ENCODE measurements at regions not wholly inside any gene's neighbourhood (a gene's known extent, or its start where the extent isn't known, plus 50 kb on each side); places are given as distances from the start of the nearest gene placed in this dataset.

DNA sequence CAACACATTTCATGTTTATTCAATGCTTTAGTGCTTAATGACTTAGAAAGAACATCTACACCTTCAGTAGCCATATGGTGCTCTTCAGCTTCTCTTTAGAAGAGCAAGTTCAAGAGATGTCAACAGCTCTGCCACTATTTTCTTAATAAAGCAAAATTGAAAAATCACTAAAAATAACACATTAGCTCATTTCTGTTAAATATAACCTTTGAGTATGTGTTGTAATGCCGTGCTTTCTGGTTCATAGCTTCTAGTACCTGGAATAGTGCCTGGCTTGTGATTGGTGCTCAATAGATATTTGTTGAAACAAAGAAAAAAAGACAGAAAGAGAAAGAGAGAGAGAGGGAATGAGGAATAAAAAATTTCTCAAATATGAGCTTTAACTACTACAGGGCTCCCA is 349.8 kb upstream of the SPRED2 start (continued):
- TF ChIP-seq, protein P1, sequence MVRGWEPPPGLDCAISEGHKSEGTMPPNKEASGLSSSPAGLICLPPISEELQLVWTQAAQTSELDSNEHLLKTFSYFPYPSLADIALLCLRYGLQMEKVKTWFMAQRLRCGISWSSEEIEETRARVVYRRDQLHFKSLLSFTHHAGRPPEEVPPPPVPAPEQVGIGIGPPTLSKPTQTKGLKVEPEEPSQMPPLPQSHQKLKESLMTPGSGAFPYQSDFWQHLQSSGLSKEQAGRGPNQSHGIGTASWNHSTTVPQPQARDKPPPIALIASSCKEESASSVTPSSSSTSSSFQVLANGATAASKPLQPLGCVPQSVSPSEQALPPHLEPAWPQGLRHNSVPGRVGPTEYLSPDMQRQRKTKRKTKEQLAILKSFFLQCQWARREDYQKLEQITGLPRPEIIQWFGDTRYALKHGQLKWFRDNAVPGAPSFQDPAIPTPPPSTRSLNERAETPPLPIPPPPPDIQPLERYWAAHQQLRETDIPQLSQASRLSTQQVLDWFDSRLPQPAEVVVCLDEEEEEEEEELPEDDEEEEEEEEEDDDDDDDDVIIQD (CRISPR knock-in tag; IDR thresholded peaks at IDR 0.05; ENCODE audit: low read depth): no peak
- TF ChIP-seq ZNF124 (CRISPR knock-in tag; IDR thresholded peaks at IDR 0.05) (no peak), PRPF4 (IDR thresholded peaks at IDR 0.05; ENCODE audit: low read depth, low read length, poor library complexity, severe bottlenecking) (no peak)

GRCh38 chr2:65781756-65782155 is 349.4 kb upstream of the SPRED2 start:
- no peak for ATAC-seq
- FAIRE-seq: no peak
- no peak overlapping the region for H3K4me3 ChIP-seq (replicated peaks in 1 of 3; ENCODE audit: insufficient read depth in 1 of 3, low read depth in 2 of 3, low read length in 3 of 3)
- CTCF ChIA-PET (ENCODE audit: low intra/inter-chr PET ratio, low total read pairs): no interaction called here
- no peaks in the 10 kb centered on the region for H3K36me3 ChIP-seq (replicated peaks in 1 of 2; ENCODE audit: control insufficient read depth in 1 of 2, insufficient read depth in 2 of 2, low read length in 2 of 2)
- no peak overlapping the region for H2AFZ ChIP-seq (ENCODE audit: low read length)
- no peaks in the 10 kb centered on the region for H3K4me1 ChIP-seq (ENCODE audit: insufficient read depth, low read length)
- peaks cover 1 to 3% of the 10 kb centered on the region in 2 experiments; a peak in 3 of 5 replicates for H3K27me3 ChIP-seq (ENCODE audit: control insufficient read depth in 1 of 2, insufficient read depth in 2 of 2, low read length in 2 of 2)
- in situ Hi-C loops (cut with HindIII; ENCODE audit: extremely low pct_ligation_motif_present, low pct_unique_long_range_greater_than_20kb): no loop called here
- H3K79me2 ChIP-seq (ENCODE audit: insufficient read depth, low read length): no peaks in the 10 kb centered on the region
- no peak overlapping the region for H3K9ac ChIP-seq (ENCODE audit: insufficient read depth, low read depth, low read length)
- intact Hi-C loops (cut with micrococcal nuclease; ENCODE audit: unreplicated experiment): no loop called here
- no peak for TF ChIP-seq SATB2 (CRISPR knock-in tag; IDR thresholded peaks at IDR 0.05)
- no peak for TF ChIP-seq ZNF570 (CRISPR knock-in tag; IDR thresholded peaks at IDR 0.05; ENCODE audit: borderline replicate concordance)
- no peak for TF ChIP-seq SRSF4 (IDR thresholded peaks at IDR 0.05; ENCODE audit: low read depth, low read length, poor library complexity, severe bottlenecking)
- no peak for TF ChIP-seq ZFYVE20 (CRISPR knock-in tag; IDR thresholded peaks at IDR 0.05; ENCODE audit: borderline replicate concordance, low read depth)
- TF ChIP-seq RERE (CRISPR knock-in tag; IDR thresholded peaks at IDR 0.05; ENCODE audit: low read depth): no peak
- no peak for TF ChIP-seq TAF15 (IDR thresholded peaks at IDR 0.05; ENCODE audit: low read depth, low read length, poor library complexity, severe bottlenecking)
- no peak overlapping the region for H3K4me2 ChIP-seq (ENCODE audit: low read depth, low read length)
- no peaks in the 10 kb centered on the region for H3K9me3 ChIP-seq (ENCODE audit: low read length)
- H3K27ac ChIP-seq (ENCODE audit: extremely low read length, insufficient read depth, low read length): no peak overlapping the region
- DNase-seq (ENCODE audit: low spot score): no peak
- no TSS peak for BruUV-seq (replicated peaks)
- H4K20me1 ChIP-seq (ENCODE audit: insufficient read depth, low read length): no peaks in the 10 kb centered on the region
- POLR2A ChIA-PET: no interaction called here
